ENCODE measurements at regions not wholly inside any gene's neighbourhood (a gene's known extent, or its start where the extent isn't known, plus 50 kb on each side); places are given as distances from the start of the nearest gene placed in this dataset.

- Histone ChIP-seq H3K4me1 (ENCODE audit: control insufficient read depth, extremely low read depth, insufficient read depth, low read length) (no peaks in the 10 kb centered on the region), H3K4me3 (replicated peaks in 1 of 4; ENCODE audit: control extremely low read depth in 1 of 4, insufficient read depth in 1 of 4, low read depth in 3 of 4, low read length in 4 of 4) (no peak overlapping the region), H2AFZ (ENCODE audit: low read length) (no peak overlapping the region), H3K27ac (ENCODE audit: insufficient read depth, low read length) (no peak overlapping the region), H3K9ac (ENCODE audit: insufficient read depth, low read length) (no peak overlapping the region), H3K79me2 (ENCODE audit: control insufficient read depth, insufficient read depth, low read length) (no peaks in the 10 kb centered on the region), H3K36me3 (ENCODE audit: control insufficient read depth, insufficient read depth, low read length) (no peaks in the 10 kb centered on the region), H3K9me3 (ENCODE audit: control insufficient read depth, insufficient read depth, low read depth, low read length) (no peaks in the 10 kb centered on the region), H3K4me2 (ENCODE audit: extremely low read depth, insufficient read depth, low read length) (no peak overlapping the region), H3K27me3 (ENCODE audit: control insufficient read depth, insufficient read depth, low read length) (no peaks in the 10 kb centered on the region), H4K20me1 (ENCODE audit: control insufficient read depth, extremely low read depth, insufficient read depth, low read length) (no peaks in the 10 kb centered on the region)
- no peak for TF ChIP-seq EZH2 (IDR thresholded peaks at IDR 0.05; ENCODE audit: low read length, missing control alignments)
- no peak for TF ChIP-seq CTCF (conservative IDR thresholded peaks at IDR 0.05 in 1 of 2, IDR thresholded peaks at IDR 0.05 in 1 of 2; ENCODE audit: low read depth in 1 of 2, low read length in 2 of 2)
- DNase-seq (ENCODE audit: low read depth in 2 of 2): no peak
These were observed 204.1 kb upstream of the FAM47C start for GRCh38 chrX:36804066-36804465.

GRCh38 chrX:36844857-36845256, 163.3 kb upstream of the FAM47C start:
- Histone ChIP-seq H3K79me2 (ENCODE audit: control insufficient read depth, insufficient read depth, low read length) (no peaks in the 10 kb centered on the region), H3K4me2 (ENCODE audit: extremely low read depth, insufficient read depth, low read length) (no peak overlapping the region), H3K27ac (ENCODE audit: insufficient read depth, low read length) (no peak overlapping the region), H3K4me1 (ENCODE audit: control insufficient read depth, extremely low read depth, insufficient read depth, low read length) (no peaks in the 10 kb centered on the region), H4K20me1 (ENCODE audit: control insufficient read depth, extremely low read depth, insufficient read depth, low read length) (no peaks in the 10 kb centered on the region), H2AFZ (ENCODE audit: low read length) (no peak overlapping the region), H3K36me3 (ENCODE audit: control insufficient read depth, insufficient read depth, low read length) (no peaks in the 10 kb centered on the region), H3K4me3 (replicated peaks in 1 of 4; ENCODE audit: control extremely low read depth in 1 of 4, insufficient read depth in 1 of 4, low read depth in 3 of 4, low read length in 4 of 4) (no peak overlapping the region), H3K27me3 (ENCODE audit: control insufficient read depth, insufficient read depth, low read length) (no peaks in the 10 kb centered on the region), H3K9me3 (ENCODE audit: control insufficient read depth, insufficient read depth, low read depth, low read length) (no peaks in the 10 kb centered on the region), H3K9ac (ENCODE audit: insufficient read depth, low read length) (no peak overlapping the region)
- no peak for DNase-seq (ENCODE audit: low read depth in 2 of 2)
- TF ChIP-seq EZH2 (IDR thresholded peaks at IDR 0.05; ENCODE audit: low read length, missing control alignments): no peak
- no peak for TF ChIP-seq CTCF (conservative IDR thresholded peaks at IDR 0.05 in 1 of 2, IDR thresholded peaks at IDR 0.05 in 1 of 2; ENCODE audit: low read depth in 1 of 2, low read length in 2 of 2)

GRCh38 chrX:36847496-36847895, 160.7 kb upstream of the FAM47C start:
- Histone ChIP-seq H3K4me2 (ENCODE audit: extremely low read depth, insufficient read depth, low read length) (no peak overlapping the region), H3K79me2 (ENCODE audit: control insufficient read depth, insufficient read depth, low read length) (no peaks in the 10 kb centered on the region), H3K9ac (ENCODE audit: insufficient read depth, low read length) (no peak overlapping the region), H3K36me3 (ENCODE audit: control insufficient read depth, insufficient read depth, low read length) (no peaks in the 10 kb centered on the region), H3K9me3 (ENCODE audit: control insufficient read depth, insufficient read depth, low read depth, low read length) (no peaks in the 10 kb centered on the region), H3K27me3 (ENCODE audit: control insufficient read depth, insufficient read depth, low read length) (no peaks in the 10 kb centered on the region), H3K27ac (ENCODE audit: insufficient read depth, low read length) (no peak overlapping the region), H2AFZ (ENCODE audit: low read length) (no peak overlapping the region), H3K4me3 (replicated peaks in 1 of 4; ENCODE audit: control extremely low read depth in 1 of 4, insufficient read depth in 1 of 4, low read depth in 3 of 4, low read length in 4 of 4) (no peak overlapping the region), H3K4me1 (ENCODE audit: control insufficient read depth, extremely low read depth, insufficient read depth, low read length) (no peaks in the 10 kb centered on the region), H4K20me1 (ENCODE audit: control insufficient read depth, extremely low read depth, insufficient read depth, low read length) (no peaks in the 10 kb centered on the region)
- TF ChIP-seq CTCF (conservative IDR thresholded peaks at IDR 0.05 in 1 of 2, IDR thresholded peaks at IDR 0.05 in 1 of 2; ENCODE audit: low read depth in 1 of 2, low read length in 2 of 2) (no peak), EZH2 (IDR thresholded peaks at IDR 0.05; ENCODE audit: low read length, missing control alignments) (no peak)
- no peak for DNase-seq (ENCODE audit: low read depth in 2 of 2)

Measured in fibroblast of lung (primary cell).